ENCODE measurements at regions not wholly inside any gene's neighbourhood (a gene's known extent, or its start where the extent isn't known, plus 50 kb on each side); places are given as distances from the start of the nearest gene placed in this dataset.
A peak's percentile ranks its signal among the peaks of the same experiment; 100 is the strongest.

DNA sequence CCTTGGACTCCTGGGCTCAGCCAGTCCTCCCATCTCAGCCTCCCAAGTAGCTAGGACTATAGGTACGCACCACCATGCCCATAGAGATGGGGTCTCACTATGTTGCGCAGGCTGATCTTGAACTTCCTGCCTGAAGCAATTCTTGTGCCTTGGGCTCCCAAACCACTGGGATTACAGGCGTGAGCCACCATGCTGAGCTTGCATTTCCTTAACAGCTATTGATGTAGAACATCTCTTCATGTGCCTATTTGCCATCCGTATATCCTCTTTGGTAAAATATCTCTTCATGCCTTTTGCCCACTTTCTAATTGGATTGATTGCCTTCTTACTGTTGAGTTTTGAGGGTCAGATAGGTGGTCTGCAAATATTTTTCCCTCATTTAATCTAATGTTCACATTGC is 208.9 kb upstream of the TLE3 start:
- TF ChIP-seq, protein P1, sequence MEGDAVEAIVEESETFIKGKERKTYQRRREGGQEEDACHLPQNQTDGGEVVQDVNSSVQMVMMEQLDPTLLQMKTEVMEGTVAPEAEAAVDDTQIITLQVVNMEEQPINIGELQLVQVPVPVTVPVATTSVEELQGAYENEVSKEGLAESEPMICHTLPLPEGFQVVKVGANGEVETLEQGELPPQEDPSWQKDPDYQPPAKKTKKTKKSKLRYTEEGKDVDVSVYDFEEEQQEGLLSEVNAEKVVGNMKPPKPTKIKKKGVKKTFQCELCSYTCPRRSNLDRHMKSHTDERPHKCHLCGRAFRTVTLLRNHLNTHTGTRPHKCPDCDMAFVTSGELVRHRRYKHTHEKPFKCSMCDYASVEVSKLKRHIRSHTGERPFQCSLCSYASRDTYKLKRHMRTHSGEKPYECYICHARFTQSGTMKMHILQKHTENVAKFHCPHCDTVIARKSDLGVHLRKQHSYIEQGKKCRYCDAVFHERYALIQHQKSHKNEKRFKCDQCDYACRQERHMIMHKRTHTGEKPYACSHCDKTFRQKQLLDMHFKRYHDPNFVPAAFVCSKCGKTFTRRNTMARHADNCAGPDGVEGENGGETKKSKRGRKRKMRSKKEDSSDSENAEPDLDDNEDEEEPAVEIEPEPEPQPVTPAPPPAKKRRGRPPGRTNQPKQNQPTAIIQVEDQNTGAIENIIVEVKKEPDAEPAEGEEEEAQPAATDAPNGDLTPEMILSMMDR (IDR thresholded peaks at IDR 0.05), result no peak
- no peak for TF ChIP-seq POLR2A (IDR thresholded peaks at IDR 0.05)
- Histone ChIP-seq H3K27ac (no peak overlapping the region), H3K27me3 (no peaks in the 10 kb centered on the region), H3K9me3 (no peaks in the 10 kb centered on the region), H3K4me3 (no peak overlapping the region), H3K4me1 (peaks cover 0 to 9% (median 7%) of the 10 kb centered on the region in 4 donors), H3K36me3 (no peaks in the 10 kb centered on the region)
- DNase-seq, result no peak

GRCh38 chr15:70306081-70306480 is 208.4 kb upstream of the TLE3 start:
- Histone ChIP-seq H3K9me3 (no peaks in the 10 kb centered on the region), H3K27me3 (no peaks in the 10 kb centered on the region), H3K4me1 (peaks cover 2 to 14% (median 12%) of the 10 kb centered on the region in 4 donors), H3K36me3 (no peaks in the 10 kb centered on the region), H3K4me3 (no peak overlapping the region), H3K27ac (no peak overlapping the region)
- DNase-seq, result no peak
- no peak for TF ChIP-seq POLR2A (IDR thresholded peaks at IDR 0.05)
- TF ChIP-seq, protein P1 (IDR thresholded peaks at IDR 0.05), result no peak

DNA sequence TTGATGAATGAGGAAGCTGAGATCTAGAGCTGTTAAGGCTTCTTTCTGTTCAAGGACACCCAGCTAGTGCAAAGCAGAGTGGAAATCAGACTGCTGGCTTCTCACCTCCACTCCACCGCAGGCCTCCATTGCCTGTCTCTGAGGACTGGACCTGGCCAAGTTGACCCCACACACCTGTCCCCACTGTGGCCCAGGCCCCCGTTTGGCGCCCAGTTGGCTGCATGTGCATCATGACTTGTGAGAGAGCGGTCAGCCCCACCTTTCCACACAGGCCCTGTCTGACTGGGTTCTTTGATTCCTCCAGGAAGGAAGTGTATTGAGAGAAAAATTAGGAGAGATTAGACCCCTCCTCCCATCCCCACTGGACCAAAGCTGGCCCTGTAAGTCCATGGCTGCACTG is 206.3 kb upstream of the TLE3 start:
- Histone ChIP-seq H3K27ac (no peak overlapping the region), H3K36me3 (no peaks in the 10 kb centered on the region), H3K27me3 (no peaks in the 10 kb centered on the region), H3K4me1 (peaks cover 2 to 20% (median 18%) of the 10 kb centered on the region in 4 donors), H3K9me3 (no peaks in the 10 kb centered on the region), H3K4me3 (no peak overlapping the region)
- no peak for DNase-seq
- TF ChIP-seq, protein P1 (IDR thresholded peaks at IDR 0.05), result no peak
- TF ChIP-seq POLR2A (IDR thresholded peaks at IDR 0.05), result no peak

GRCh38 chr15:70302360-70302759 is 204.6 kb upstream of the TLE3 start:
- H3K4me1 ChIP-seq, result peaks cover 2 to 14% (median 10%) of the 10 kb centered on the region in 4 donors
- H3K27ac ChIP-seq, result no peak overlapping the region
- H3K36me3 ChIP-seq, result no peaks in the 10 kb centered on the region
- H3K4me3 ChIP-seq, result no peak overlapping the region
- TF ChIP-seq, protein P1 (IDR thresholded peaks at IDR 0.05), result no peak
- TF ChIP-seq POLR2A (IDR thresholded peaks at IDR 0.05), result no peak
- H3K27me3 ChIP-seq, result no peaks in the 10 kb centered on the region
- no peak for DNase-seq
- no peaks in the 10 kb centered on the region for H3K9me3 ChIP-seq

- no peak for DNase-seq
- peak overlapping the region in 1 of 4 donors; percentile 71 for H3K27ac ChIP-seq
- TF ChIP-seq, protein P1 (IDR thresholded peaks at IDR 0.05), result no peak
- no peak for TF ChIP-seq POLR2A (IDR thresholded peaks at IDR 0.05)
- no peak overlapping the region for H3K4me3 ChIP-seq
- no peaks in the 10 kb centered on the region for H3K36me3 ChIP-seq
- H3K4me1 ChIP-seq, result peaks cover 2 to 14% (median 10%) of the 10 kb centered on the region in 4 donors
- H3K9me3 ChIP-seq, result no peaks in the 10 kb centered on the region
- H3K27me3 ChIP-seq, result no peaks in the 10 kb centered on the region
Measured at GRCh38 chr15:70301396-70301795, 203.7 kb upstream of the TLE3 start.
